Right atrium auricular region (tissue), 2 donors: ENCODE measurements at regions not wholly inside any gene's neighbourhood (a gene's known extent, or its start where the extent isn't known, plus 50 kb on each side); places are given as distances from the start of the nearest gene placed in this dataset.

Experiments used
- DNase-seq: peaks from one replicate; pipeline ENCODE4 v3.0.0-alpha.2; 2019; ENCODE audit warnings: low spot score
- H3K27ac ChIP-seq, 2 donors: fragments of 200-600 bp; sonication (generic); 1 replicate in 1 of 2; 2 replicates in 1 of 2; pipeline ENCODE4 v1.5.1; 2016 to 2019
- H3K27me3 ChIP-seq, 2 donors: fragments of 200-600 bp; sonication (generic); one replicate each; pipeline versions ENCODE4 v1.5.1 to v1.6.0; 2017 to 2019
- H3K36me3 ChIP-seq: fragments of 200-600 bp; sonication (generic); one replicate; pipeline ENCODE4 v1.5.1; 2016
- H3K4me1 ChIP-seq, 2 donors: fragments of 200-600 bp; sonication (generic); one replicate each; pipeline versions ENCODE4 v1.5.1 to v1.6.0; 2017 to 2019
- H3K4me3 ChIP-seq, 2 donors: fragments of 200-600 bp; sonication (generic); 1 replicate in 1 of 2; 2 replicates in 1 of 2; pipeline ENCODE4 v1.5.1; 2017 to 2019; ENCODE audit warnings: mild to moderate bottlenecking in 1 of 2, moderate library complexity in 1 of 2
- H3K9me3 ChIP-seq, 2 donors: fragments of 200-600 bp; sonication (generic); one replicate each; pipeline ENCODE4 v1.5.1; 2019
- CTCF ChIP-seq, 2 donors: fragments of 200-600 bp; sonication (generic); IDR thresholded peaks; one replicate each; pipeline ENCODE4 v1.5.1; 2019; ENCODE audit warnings: antibody characterized with exemption in 2 of 2

- no peaks in the 10 kb centered on the region for H3K36me3 ChIP-seq
- H3K9me3 ChIP-seq = peaks cover 0 to 25% of the 10 kb centered on the region in 2 donors
- H3K4me1 ChIP-seq = no peaks in the 10 kb centered on the region
- H3K4me3 ChIP-seq = no peak overlapping the region
- no peaks in the 10 kb centered on the region for H3K27me3 ChIP-seq
- TF ChIP-seq CTCF (IDR thresholded peaks at IDR 0.05) = no peak
- no peak for DNase-seq
- no peak overlapping the region for H3K27ac ChIP-seq
These were observed 389.6 kb upstream of the SALL3 start for GRCh38 chr18:78589916-78590437.

- no peak overlapping the region for H3K4me3 ChIP-seq
- H3K36me3 ChIP-seq = no peaks in the 10 kb centered on the region
- peaks cover 0 to 25% of the 10 kb centered on the region in 2 donors for H3K9me3 ChIP-seq
- H3K4me1 ChIP-seq = no peaks in the 10 kb centered on the region
- no peak for DNase-seq
- no peaks in the 10 kb centered on the region for H3K27me3 ChIP-seq
- TF ChIP-seq CTCF (IDR thresholded peaks at IDR 0.05) = no peak
- no peak overlapping the region for H3K27ac ChIP-seq
These were observed 384.2 kb upstream of the SALL3 start for GRCh38 chr18:78595453-78595852.

- H3K4me3 ChIP-seq = no peak overlapping the region
- no peak for DNase-seq
- H3K27ac ChIP-seq = no peak overlapping the region
- TF ChIP-seq CTCF (IDR thresholded peaks at IDR 0.05) = no peak
- H3K9me3 ChIP-seq = peaks cover 0 to 25% of the 10 kb centered on the region in 2 donors
- H3K27me3 ChIP-seq = no peaks in the 10 kb centered on the region
- H3K4me1 ChIP-seq = no peaks in the 10 kb centered on the region
- no peaks in the 10 kb centered on the region for H3K36me3 ChIP-seq
These were observed 383.6 kb upstream of the SALL3 start for GRCh38 chr18:78595924-78596573.

GRCh38 chr18:78596794-78597345, 382.7 kb upstream of the SALL3 start:
- H3K36me3 ChIP-seq = no peaks in the 10 kb centered on the region
- TF ChIP-seq CTCF (IDR thresholded peaks at IDR 0.05) = no peak
- peaks cover 0 to 19% of the 10 kb centered on the region in 2 donors for H3K9me3 ChIP-seq
- H3K27me3 ChIP-seq = no peaks in the 10 kb centered on the region
- no peak overlapping the region for H3K4me3 ChIP-seq
- no peaks in the 10 kb centered on the region for H3K4me1 ChIP-seq
- DNase-seq = no peak
- H3K27ac ChIP-seq = no peak overlapping the region

- Histone ChIP-seq H3K4me3 (no peak overlapping the region), H3K36me3 (no peaks in the 10 kb centered on the region), H3K4me1 (no peaks in the 10 kb centered on the region), H3K9me3 (no peaks in the 10 kb centered on the region), H3K27me3 (no peaks in the 10 kb centered on the region), H3K27ac (no peak overlapping the region)
- DNase-seq = no peak
- no peak for TF ChIP-seq CTCF (IDR thresholded peaks at IDR 0.05)
These were observed 378.3 kb upstream of the SALL3 start for GRCh38 chr18:78601349-78601748.
